ENCODE measurements at regions not wholly inside any gene's neighbourhood (a gene's known extent, or its start where the extent isn't known, plus 50 kb on each side); places are given as distances from the start of the nearest gene placed in this dataset.
A peak's percentile ranks its signal among the peaks of the same experiment; 100 is the strongest.
"Not testable (repeated sequence)": the region's sequence is repeated elsewhere in the genome, so short reads cannot be mapped to it uniquely, and the experiment has no call there.

DNA sequence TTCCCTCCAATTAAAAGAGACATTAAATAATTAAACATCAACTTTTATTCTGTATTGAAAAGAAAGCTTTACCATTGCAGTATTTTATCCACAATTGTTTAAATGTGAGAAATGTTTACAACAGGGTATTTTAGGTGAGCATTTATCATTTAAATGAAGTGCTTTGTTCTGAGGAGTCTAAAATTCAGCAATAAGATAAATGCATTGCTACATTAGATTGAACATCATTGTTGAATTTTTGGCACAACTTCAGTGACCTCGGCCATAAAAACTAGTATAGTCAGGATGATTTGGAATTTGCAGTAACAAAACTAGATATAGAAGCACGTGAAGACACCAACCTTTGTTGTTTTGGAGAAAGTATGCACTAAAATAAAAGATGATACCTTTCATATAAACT is 692.9 kb downstream of the USP25 start:
- no peaks in the 10 kb centered on the region; the same call in none of the 2 replicates for H3K4me1 ChIP-seq (replicated peaks)
- DNase-seq (ENCODE audit: low read depth in 1 of 2, low spot score in 2 of 2): no peak
- H3K27ac ChIP-seq: no peak overlapping the region
- no peaks in the 10 kb centered on the region for H3K9me3 ChIP-seq (replicated peaks)
- no peaks in the 10 kb centered on the region for H3K27me3 ChIP-seq (replicated peaks)
- H3K36me3 ChIP-seq: no peaks in the 10 kb centered on the region
- H3K4me3 ChIP-seq: no peak overlapping the region

DNA sequence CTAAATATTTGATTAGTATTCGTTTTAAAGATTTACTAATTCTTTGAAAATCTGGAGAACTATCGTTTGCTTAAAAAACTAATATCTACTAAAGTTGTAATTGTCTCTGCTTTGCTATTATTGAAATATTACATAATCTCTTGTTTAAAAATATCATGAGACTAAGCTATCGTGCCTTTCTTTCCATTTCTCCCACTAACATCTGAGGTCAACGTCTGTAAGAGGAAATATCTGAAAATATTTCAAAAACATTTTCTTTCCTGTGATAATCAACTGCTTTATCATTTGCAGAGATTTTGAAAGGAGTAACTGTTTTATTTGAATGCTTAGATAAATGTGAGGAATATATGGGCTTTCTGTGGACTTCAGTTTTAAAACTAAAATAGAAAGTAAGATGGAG is 694.1 kb downstream of the USP25 start:
- H3K36me3 ChIP-seq: no peaks in the 10 kb centered on the region
- H3K4me3 ChIP-seq: peak overlapping the region; percentile 18
- H3K4me1 ChIP-seq (replicated peaks): no peaks in the 10 kb centered on the region; the same call in none of the 2 replicates
- peak overlapping the region; percentile 13; the same call in 1 of the 2 replicates for H3K27ac ChIP-seq
- DNase-seq (ENCODE audit: low read depth in 1 of 2, low spot score in 2 of 2): no peak
- no peaks in the 10 kb centered on the region for H3K27me3 ChIP-seq (replicated peaks)
- H3K9me3 ChIP-seq (replicated peaks): no peaks in the 10 kb centered on the region

DNA sequence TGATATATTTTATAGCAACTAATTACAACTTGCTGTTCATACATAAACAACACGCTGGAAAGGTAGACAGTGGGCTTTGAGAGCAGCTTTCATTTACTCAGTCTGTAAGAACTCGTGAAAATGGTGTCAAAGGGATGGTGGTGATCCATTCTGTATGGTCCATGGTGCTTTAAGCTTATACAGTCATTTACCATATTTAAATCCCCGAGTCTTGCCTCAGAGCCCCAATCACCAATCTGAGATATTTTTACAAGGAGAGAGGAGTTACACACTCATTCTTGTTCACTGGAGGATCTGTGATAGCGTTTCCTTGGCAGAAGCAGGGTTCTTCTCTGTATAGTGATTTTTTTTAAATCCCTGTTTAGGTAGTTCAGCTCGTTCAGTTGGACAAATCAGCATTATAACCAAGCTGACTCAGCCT is 694.6 kb downstream of the USP25 start:
- no peaks in the 10 kb centered on the region; the same call in none of the 2 replicates for H3K4me1 ChIP-seq (replicated peaks)
- H3K27ac ChIP-seq: no peak overlapping the region
- H3K4me3 ChIP-seq: peak overlapping the region; percentile 18
- peak in 1 of 2 experiments; percentile 33 for DNase-seq (ENCODE audit: low read depth in 1 of 2, low spot score in 2 of 2)
- no peaks in the 10 kb centered on the region for H3K27me3 ChIP-seq (replicated peaks)
- H3K9me3 ChIP-seq (replicated peaks): no peaks in the 10 kb centered on the region
- H3K36me3 ChIP-seq: no peaks in the 10 kb centered on the region

DNA sequence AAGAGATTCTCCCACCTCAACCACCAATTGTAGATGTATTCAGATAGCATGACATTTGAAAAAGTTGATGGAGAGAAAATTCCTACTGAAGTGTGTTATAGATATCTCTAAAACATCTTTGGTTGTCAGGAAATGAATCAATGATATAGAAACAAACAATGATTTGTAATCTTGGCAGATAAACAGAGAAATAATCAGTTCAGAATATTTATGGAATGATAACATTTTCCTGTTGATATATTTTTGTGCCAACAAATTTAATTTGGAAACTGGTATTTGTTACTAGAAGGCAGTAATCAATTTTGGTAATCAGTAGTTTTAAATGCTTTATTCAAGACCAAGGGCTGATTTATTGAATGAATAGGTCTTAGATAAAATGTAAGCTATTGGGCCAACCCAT is 695.6 kb downstream of the USP25 start:
- no peak for DNase-seq (ENCODE audit: low read depth in 1 of 2, low spot score in 2 of 2)
- no peaks in the 10 kb centered on the region; the same call in 1 of the 2 replicates for H3K4me1 ChIP-seq (replicated peaks)
- no peaks in the 10 kb centered on the region for H3K9me3 ChIP-seq (replicated peaks)
- H3K36me3 ChIP-seq: no peaks in the 10 kb centered on the region
- no peaks in the 10 kb centered on the region for H3K27me3 ChIP-seq (replicated peaks)
- no peak overlapping the region for H3K4me3 ChIP-seq
- H3K27ac ChIP-seq: no peak overlapping the region

DNA sequence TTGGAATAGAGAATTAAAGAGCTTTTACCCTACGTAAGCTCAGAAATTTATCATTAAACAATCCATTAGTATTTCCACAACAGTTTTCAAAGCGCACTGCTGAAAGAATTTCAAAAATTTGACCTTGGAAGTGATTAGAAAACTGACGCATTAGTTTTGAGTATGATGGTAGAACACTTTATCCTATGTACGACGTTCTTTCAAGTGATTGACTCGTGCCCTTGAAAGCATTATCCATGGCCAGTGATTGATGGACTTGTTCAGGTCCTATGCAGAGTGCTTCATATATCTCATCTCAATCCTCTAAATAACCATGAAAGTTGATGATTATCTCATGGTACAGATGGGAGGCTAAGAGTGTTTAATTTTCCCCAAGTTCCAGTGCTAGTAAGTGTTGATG is 697.2 kb downstream of the USP25 start:
- H3K27ac ChIP-seq: no peak overlapping the region
- H3K9me3 ChIP-seq (replicated peaks): no peaks in the 10 kb centered on the region
- no peaks in the 10 kb centered on the region; the same call in 1 of the 2 replicates for H3K4me1 ChIP-seq (replicated peaks)
- H3K27me3 ChIP-seq (replicated peaks): no peaks in the 10 kb centered on the region
- no peak for DNase-seq (ENCODE audit: low read depth in 1 of 2, low spot score in 2 of 2)
- no peaks in the 10 kb centered on the region for H3K36me3 ChIP-seq
- H3K4me3 ChIP-seq: no peak overlapping the region

DNA sequence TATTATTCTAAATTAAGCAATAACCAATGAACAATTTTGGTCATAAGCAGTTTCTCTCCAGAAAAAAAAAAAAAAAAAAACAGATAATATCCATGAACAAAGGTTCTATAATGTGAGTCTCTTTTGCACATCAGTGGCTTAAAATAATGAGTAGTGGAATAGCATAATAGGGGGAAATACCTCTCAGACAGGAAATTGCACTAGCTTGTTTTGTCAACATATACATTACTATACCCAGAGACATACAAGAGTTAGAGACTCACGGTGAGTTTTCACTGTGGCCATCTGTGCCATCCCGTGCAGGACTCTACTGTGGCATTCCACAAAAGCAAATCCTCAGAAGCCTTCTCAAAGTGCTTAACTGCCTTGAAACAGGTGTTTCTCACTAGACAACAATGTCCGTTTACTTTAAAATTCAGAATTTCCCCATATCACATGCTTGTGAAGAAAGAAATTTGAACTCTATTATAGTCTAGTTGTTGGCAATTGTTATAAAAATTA is 697.9 kb downstream of the USP25 start:
- H3K9me3 ChIP-seq (replicated peaks): no peaks in the 10 kb centered on the region
- no peaks in the 10 kb centered on the region for H3K36me3 ChIP-seq
- no peaks in the 10 kb centered on the region; the same call in 1 of the 2 replicates for H3K4me1 ChIP-seq (replicated peaks)
- no peaks in the 10 kb centered on the region for H3K27me3 ChIP-seq (replicated peaks)
- no peak overlapping the region for H3K4me3 ChIP-seq
- no peak overlapping the region for H3K27ac ChIP-seq
- DNase-seq (ENCODE audit: low read depth in 1 of 2, low spot score in 2 of 2): no peak

DNA sequence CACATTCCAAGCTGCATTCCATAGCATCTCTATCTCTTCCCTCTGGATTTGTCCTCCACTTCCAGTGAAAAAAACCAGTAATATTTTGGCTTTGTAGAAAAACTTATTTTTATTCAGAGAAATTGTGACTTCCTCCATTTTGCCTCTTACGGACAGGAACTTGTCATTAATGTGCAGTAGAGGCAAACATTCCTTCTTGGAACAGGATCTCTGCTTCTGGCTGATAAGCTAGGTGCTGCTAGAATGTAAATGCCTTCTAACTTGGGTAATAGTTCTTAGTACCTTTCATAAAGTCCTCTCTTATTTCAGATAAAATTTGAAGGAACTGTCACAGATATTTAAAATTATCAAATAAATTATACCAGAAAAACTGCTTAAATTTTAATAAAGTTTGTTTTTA is 707.8 kb downstream of the USP25 start:
- Histone ChIP-seq H3K9me3 (replicated peaks) (no peaks in the 10 kb centered on the region), H3K36me3 (no peaks in the 10 kb centered on the region), H3K27ac (no peak overlapping the region), H3K27me3 (replicated peaks) (no peaks in the 10 kb centered on the region), H3K4me3 (no peak overlapping the region), H3K4me1 (replicated peaks) (0 out of 2 replicates have a peak, but pooled peaks cover 3% of the 10 kb centered on the region)
- DNase-seq (ENCODE audit: low read depth in 1 of 2, low spot score in 2 of 2): no peak

DNA sequence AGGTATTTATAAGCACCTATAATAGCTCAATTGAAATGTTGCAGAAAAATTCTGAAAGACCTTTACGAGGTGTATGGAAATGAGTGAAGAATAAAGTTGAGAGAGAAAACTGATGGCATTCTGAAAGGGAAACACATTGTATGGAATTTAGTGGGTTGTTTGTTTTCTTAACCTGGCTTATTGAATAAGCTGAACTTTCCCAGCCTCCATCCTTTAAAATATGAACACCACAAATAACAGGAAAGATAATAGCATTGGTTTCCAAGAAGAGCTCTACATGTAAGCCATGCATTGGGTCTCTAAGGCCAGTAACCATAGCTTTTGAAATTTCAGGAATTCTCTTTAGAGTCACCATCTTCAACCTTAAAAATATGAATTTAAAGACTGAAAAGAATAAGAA is 709.0 kb downstream of the USP25 start:
- DNase-seq (ENCODE audit: low read depth in 1 of 2, low spot score in 2 of 2): no peak
- no peak overlapping the region for H3K4me3 ChIP-seq
- H3K27me3 ChIP-seq (replicated peaks): no peaks in the 10 kb centered on the region
- 0 out of 2 replicates have a peak, but pooled peaks cover 3% of the 10 kb centered on the region for H3K4me1 ChIP-seq (replicated peaks)
- H3K27ac ChIP-seq: no peak overlapping the region
- no peaks in the 10 kb centered on the region for H3K9me3 ChIP-seq (replicated peaks)
- no peaks in the 10 kb centered on the region for H3K36me3 ChIP-seq

DNA sequence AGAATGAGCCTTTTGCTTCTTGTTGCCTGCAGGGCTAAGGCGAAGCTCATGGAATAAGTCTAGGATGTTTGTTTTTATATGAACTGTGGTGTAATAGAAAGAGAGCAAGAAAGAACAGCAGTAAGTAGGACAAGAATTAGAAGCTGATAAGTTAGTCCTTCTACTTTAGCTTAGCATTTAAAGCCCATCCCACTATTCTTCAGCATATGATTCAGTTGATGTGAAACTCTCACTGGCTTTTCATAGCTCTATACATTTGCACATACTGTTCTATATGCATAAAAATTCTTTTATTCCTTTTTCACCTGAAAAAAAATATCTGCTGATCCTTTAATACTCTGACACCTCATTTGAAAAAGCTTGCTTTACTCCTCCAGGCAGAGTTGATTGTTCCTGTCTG is 712.0 kb downstream of the USP25 start:
- Histone ChIP-seq H3K9me3 (replicated peaks) (no peaks in the 10 kb centered on the region), H3K36me3 (no peaks in the 10 kb centered on the region), H3K4me1 (replicated peaks) (0 out of 2 replicates have a peak, but pooled peaks cover 3% of the 10 kb centered on the region), H3K4me3 (no peak overlapping the region), H3K27me3 (replicated peaks) (no peaks in the 10 kb centered on the region), H3K27ac (no peak overlapping the region)
- DNase-seq (ENCODE audit: low read depth in 1 of 2, low spot score in 2 of 2): no peak

DNA sequence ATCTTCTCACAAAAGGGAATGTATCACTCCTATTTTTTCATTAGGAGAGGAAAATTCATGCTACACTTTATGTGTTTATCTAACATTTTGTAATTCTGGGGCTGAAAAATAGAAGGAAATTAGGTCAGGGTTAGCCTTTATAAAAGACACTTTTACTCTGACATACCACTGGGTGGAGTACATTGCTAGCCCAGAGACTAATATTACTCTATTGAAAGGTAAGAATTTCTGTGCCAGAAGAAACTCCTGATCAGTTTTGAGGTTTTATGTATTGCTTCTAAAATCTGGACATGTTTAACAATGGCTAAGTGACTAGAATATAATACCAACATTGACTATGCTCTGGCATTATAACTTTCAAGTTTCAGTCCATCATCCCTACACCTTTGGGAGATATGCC is 724.6 kb downstream of the USP25 start:
- no peaks in the 10 kb centered on the region for H3K27me3 ChIP-seq (replicated peaks)
- H3K27ac ChIP-seq: no peak overlapping the region
- H3K4me1 ChIP-seq (replicated peaks): no peaks in the 10 kb centered on the region
- no peak overlapping the region for H3K4me3 ChIP-seq
- no peaks in the 10 kb centered on the region for H3K9me3 ChIP-seq (replicated peaks)
- DNase-seq (ENCODE audit: low read depth in 1 of 2, low spot score in 2 of 2): no peak
- no peaks in the 10 kb centered on the region for H3K36me3 ChIP-seq

DNA sequence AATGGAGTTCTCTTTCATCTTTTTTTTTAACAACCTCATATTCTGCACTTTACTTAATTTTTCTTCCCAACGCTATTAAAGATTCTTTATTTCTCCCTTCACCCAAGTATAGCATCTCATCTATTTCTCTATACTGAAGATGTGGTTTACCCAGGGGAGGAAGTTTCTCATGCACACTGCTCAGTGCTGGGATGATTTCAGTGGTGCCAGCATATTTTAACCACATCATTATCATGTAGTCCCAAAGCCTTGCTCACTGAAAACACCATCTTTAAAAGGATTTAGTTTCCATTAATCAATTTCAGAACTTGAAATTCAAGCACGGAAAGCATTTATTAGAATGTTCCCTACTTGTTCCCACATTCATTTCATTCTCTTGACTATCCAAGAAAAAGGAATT is 725.7 kb downstream of the USP25 start:
- no peaks in the 10 kb centered on the region for H3K36me3 ChIP-seq
- no peak for DNase-seq (ENCODE audit: low read depth in 1 of 2, low spot score in 2 of 2)
- H3K4me3 ChIP-seq: no peak overlapping the region
- no peaks in the 10 kb centered on the region for H3K9me3 ChIP-seq (replicated peaks)
- H3K27me3 ChIP-seq (replicated peaks): no peaks in the 10 kb centered on the region
- H3K4me1 ChIP-seq (replicated peaks): no peaks in the 10 kb centered on the region
- H3K27ac ChIP-seq: no peak overlapping the region

DNA sequence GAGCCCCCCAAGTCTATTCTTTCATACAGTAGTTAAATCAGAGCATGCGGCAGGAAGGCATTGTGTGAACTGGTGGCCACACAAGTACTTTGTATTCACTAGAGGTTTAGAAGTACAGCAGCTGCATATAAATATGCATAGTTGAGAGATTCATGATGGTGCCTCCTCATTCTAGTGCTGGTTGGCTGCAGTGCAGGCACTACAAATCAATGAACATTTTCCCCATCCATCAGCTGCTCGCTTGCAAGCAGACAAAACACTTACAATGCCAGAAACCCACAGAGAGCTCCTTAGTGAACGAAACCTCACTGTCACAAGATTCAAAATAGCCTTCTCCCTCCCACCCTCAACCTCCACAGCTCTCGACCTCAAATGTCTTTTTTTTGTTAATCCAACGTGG is 726.2 kb downstream of the USP25 start:
- H3K27ac ChIP-seq: no peak overlapping the region
- H3K36me3 ChIP-seq: no peaks in the 10 kb centered on the region
- H3K4me1 ChIP-seq (replicated peaks): no peaks in the 10 kb centered on the region
- no peak for DNase-seq (ENCODE audit: low read depth in 1 of 2, low spot score in 2 of 2)
- H3K27me3 ChIP-seq (replicated peaks): no peaks in the 10 kb centered on the region
- H3K9me3 ChIP-seq (replicated peaks): no peaks in the 10 kb centered on the region
- no peak overlapping the region for H3K4me3 ChIP-seq

DNA sequence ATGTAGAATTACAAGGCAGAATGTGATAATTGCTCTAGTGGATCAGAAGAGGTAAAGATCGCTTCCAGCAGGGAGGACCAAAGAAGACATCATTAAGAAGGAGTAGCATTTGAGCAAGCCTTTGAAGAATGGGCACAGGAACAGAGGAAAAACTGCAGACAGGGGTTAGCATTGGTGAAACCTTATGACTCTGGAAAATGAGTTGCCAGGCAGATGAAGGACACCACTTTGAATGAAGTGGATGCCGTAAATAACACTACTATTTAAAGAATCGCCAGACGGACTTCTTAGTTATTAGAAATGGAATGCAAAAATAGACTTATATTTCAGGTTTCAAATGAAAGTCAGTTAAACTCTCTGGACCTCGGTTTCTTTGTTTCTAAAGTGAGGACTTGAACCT is 727.7 kb downstream of the USP25 start:
- DNase-seq (ENCODE audit: low read depth in 1 of 2, low spot score in 2 of 2): no peak
- Histone ChIP-seq H3K27ac (no peak overlapping the region), H3K4me3 (no peak overlapping the region), H3K36me3 (no peaks in the 10 kb centered on the region), H3K4me1 (replicated peaks) (no peaks in the 10 kb centered on the region), H3K9me3 (replicated peaks) (no peaks in the 10 kb centered on the region), H3K27me3 (replicated peaks) (no peaks in the 10 kb centered on the region)

DNA sequence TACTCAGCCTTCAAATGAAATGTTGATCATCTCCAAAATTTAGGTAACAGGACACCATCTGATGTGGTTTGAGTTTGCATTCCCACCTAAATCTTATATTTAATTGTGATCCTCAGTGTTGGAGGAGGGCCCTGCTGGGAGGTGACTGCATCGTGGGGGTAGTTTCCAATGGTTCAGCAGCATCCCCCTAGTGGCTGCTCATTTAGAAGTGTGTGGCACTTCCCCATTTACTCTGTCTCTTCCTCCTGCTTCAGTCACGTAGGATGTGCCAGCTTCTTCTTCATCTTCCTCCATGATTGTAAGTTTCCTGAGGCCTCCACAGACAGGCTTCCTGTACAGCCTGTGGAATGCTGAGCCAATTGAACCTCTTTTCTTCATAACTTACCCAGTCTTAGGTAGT is 731.2 kb downstream of the USP25 start:
- Histone ChIP-seq H3K27me3 (replicated peaks) (no peaks in the 10 kb centered on the region), H3K4me1 (replicated peaks) (no peaks in the 10 kb centered on the region), H3K36me3 (no peaks in the 10 kb centered on the region), H3K9me3 (replicated peaks) (no peaks in the 10 kb centered on the region), H3K27ac (no peak overlapping the region), H3K4me3 (no peak overlapping the region)
- no peak for DNase-seq (ENCODE audit: low read depth in 1 of 2, low spot score in 2 of 2)

DNA sequence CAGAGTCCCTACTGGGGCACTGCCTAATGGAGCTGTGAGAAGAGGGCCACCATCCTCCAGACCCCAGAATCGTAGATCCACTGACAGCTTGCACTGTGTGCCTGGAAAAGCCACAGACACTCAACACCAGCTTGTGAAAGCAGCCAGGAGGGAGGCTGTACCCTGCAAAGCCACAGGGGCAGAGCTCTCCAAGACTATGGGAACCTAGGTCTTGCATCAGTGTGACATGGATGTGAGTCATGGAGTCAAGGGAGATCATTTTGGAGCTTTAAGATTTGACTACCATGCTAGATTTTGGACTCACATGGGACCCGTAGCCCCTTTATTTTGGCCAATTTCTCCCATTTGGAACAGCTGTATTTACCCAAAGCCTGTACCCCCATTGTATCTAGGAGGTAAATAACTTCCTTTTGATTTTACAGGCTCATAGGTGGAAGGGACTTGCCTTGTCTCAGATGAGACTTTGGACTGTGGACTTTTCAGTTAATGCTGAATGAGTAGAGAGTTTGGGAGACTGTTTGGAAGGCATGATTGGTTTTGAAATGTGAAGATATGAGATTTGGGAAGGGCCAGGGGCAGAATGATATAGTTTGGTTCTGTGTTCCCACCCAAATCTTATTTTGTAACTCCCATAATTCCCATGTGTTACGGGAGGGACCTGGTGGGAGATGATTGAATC is 734.6 kb downstream of the USP25 start:
- not testable (repeated sequence) for H3K4me1 ChIP-seq (replicated peaks); H3K9me3 ChIP-seq (replicated peaks); H3K27ac ChIP-seq; H3K27me3 ChIP-seq (replicated peaks); DNase-seq (ENCODE audit: low read depth in 1 of 2, low spot score in 2 of 2); H3K4me3 ChIP-seq; H3K36me3 ChIP-seq
